DOHH2 (cell line): ENCODE measurements at regions not wholly inside any gene's neighbourhood (a gene's known extent, or its start where the extent isn't known, plus 50 kb on each side); places are given as distances from the start of the nearest gene placed in this dataset.

ENCODE experiments used
- H3F3A ChIP-seq: fragments of 200-600 bp; sonication (generic), shearing (Covaris generic); 2 replicates; pipeline ENCODE4 v1.6.0; 2016; ENCODE audit warnings: antibody characterized with exemption, mild to moderate bottlenecking; ENCODE audit not compliant: control insufficient read depth, insufficient read depth
- H3K27ac ChIP-seq: fragments of 200-600 bp; sonication (generic); 2 replicates; pipeline ENCODE4 v1.5.1; 2014; ENCODE audit warnings: low read depth, mild to moderate bottlenecking, low read length, moderate library complexity
- H3K27me3 ChIP-seq: fragments of 200-600 bp; sonication (generic); 2 replicates; pipeline ENCODE4 v1.6.1; 2014; ENCODE audit warnings: mild to moderate bottlenecking, low read length, mixed read lengths; ENCODE audit not compliant: control insufficient read depth
- H3K36me3 ChIP-seq: fragments of 200-600 bp; sonication (generic); 2 replicates; pipeline ENCODE4 v1.6.1; 2014; ENCODE audit warnings: mild to moderate bottlenecking, low read length, moderate library complexity, mixed read lengths; ENCODE audit not compliant: control insufficient read depth
- H3K4me1 ChIP-seq: fragments of 200-600 bp; sonication (generic); 2 replicates; pipeline ENCODE4 v1.6.1; 2014; ENCODE audit warnings: mild to moderate bottlenecking, low read length, mixed read lengths; ENCODE audit not compliant: control insufficient read depth
- H3K4me2 ChIP-seq: fragments of 200-600 bp; sonication (generic); 2 replicates; pipeline ENCODE4 v1.6.0; 2014; ENCODE audit warnings: mild to moderate bottlenecking, low read length, moderate library complexity
- H3K4me3 ChIP-seq: fragments of 200-600 bp; sonication (generic); 2 replicates; pipeline ENCODE4 v1.5.1; 2014; ENCODE audit warnings: mild to moderate bottlenecking, low read length, mixed read lengths
- H3K79me2 ChIP-seq: fragments of 200-600 bp; sonication (generic); 2 replicates; pipeline ENCODE4 v1.6.1; 2014; ENCODE audit warnings: mild to moderate bottlenecking, low read length, mixed read lengths; ENCODE audit not compliant: control insufficient read depth
- H3K9me2 ChIP-seq: fragments of 200-600 bp; sonication (generic); replicated peaks from 2 replicates; pipeline ENCODE4 v1.6.1; 2014; ENCODE audit warnings: mild to moderate bottlenecking, low read length, mixed read lengths; ENCODE audit not compliant: control insufficient read depth
- H3K9me3 ChIP-seq: fragments of 200-600 bp; sonication (generic); 2 replicates; pipeline ENCODE4 v1.6.1; 2014; ENCODE audit warnings: antibody characterized with exemption, low read length, mixed read lengths; ENCODE audit not compliant: control insufficient read depth, insufficient read depth
- H4K20me1 ChIP-seq: fragments of 200-600 bp; sonication (generic); 2 replicates; pipeline ENCODE4 v1.6.0; 2014; ENCODE audit warnings: low read depth, mild to moderate bottlenecking, antibody characterized with exemption, low read length, moderate library complexity; ENCODE audit not compliant: control insufficient read depth, insufficient read depth
- EZH2phosphoT487 ChIP-seq: fragments of 200-600 bp; sonication (generic); IDR thresholded peaks from 2 replicates; pipeline ENCODE4 v1.6.1; 2017; ENCODE audit warnings: borderline replicate concordance, mild to moderate bottlenecking, antibody characterized with exemption, low read length, moderate library complexity, mixed read lengths
- TF ChIP-seq, protein P1 (sequence below): fragments of 200-600 bp; sonication (generic); IDR thresholded peaks from one replicate; pipeline ENCODE4 v1.5.1; 2014; ENCODE audit warnings: antibody characterized with exemption, mild to moderate bottlenecking, low read depth, low read length; ENCODE audit not compliant: poor library complexity, severe bottlenecking

DNA sequence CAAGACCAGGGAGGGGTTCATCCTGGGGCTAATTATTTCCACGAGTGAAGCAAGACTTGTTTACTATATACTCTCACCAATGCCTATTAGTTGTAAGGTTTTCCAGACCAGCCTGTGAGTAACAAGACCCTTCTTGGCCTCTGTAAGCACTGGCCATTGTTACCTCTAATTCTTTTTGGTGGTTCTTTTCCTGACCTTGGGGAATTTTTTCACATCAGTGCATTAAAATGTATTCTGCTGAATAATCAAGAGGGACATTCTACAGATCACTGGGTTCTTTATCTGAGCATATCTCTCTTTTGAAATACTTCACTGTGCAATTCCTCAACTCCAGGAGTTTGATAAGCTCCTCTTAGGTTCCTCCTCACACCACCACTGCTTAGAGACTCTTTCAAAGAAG is 909.9 kb upstream of the ACVR2A start:
- Histone ChIP-seq H3K27me3 (no peaks in the 10 kb centered on the region), H3K4me3 (no peak overlapping the region), H3K9me2 (no peaks in the 10 kb centered on the region), H3K4me1 (no peaks in the 10 kb centered on the region), H3K79me2 (no peaks in the 10 kb centered on the region), H3K4me2 (no peak overlapping the region), H3K9me3 (no peaks in the 10 kb centered on the region), H3F3A (no peaks in the 10 kb centered on the region), H4K20me1 (no peaks in the 10 kb centered on the region), H3K36me3 (no peaks in the 10 kb centered on the region), H3K27ac (no peak overlapping the region)
- TF ChIP-seq, protein P1, sequence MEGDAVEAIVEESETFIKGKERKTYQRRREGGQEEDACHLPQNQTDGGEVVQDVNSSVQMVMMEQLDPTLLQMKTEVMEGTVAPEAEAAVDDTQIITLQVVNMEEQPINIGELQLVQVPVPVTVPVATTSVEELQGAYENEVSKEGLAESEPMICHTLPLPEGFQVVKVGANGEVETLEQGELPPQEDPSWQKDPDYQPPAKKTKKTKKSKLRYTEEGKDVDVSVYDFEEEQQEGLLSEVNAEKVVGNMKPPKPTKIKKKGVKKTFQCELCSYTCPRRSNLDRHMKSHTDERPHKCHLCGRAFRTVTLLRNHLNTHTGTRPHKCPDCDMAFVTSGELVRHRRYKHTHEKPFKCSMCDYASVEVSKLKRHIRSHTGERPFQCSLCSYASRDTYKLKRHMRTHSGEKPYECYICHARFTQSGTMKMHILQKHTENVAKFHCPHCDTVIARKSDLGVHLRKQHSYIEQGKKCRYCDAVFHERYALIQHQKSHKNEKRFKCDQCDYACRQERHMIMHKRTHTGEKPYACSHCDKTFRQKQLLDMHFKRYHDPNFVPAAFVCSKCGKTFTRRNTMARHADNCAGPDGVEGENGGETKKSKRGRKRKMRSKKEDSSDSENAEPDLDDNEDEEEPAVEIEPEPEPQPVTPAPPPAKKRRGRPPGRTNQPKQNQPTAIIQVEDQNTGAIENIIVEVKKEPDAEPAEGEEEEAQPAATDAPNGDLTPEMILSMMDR, result no peak
- no peak for TF ChIP-seq EZH2phosphoT487

GRCh38 chr2:146931109-146931508 is 913.7 kb upstream of the ACVR2A start:
- Histone ChIP-seq H3K4me1 (no peaks in the 10 kb centered on the region), H3K27ac (no peak overlapping the region), H3K9me2 (no peaks in the 10 kb centered on the region), H3K27me3 (peaks cover 5% of the 10 kb centered on the region), H4K20me1 (no peaks in the 10 kb centered on the region), H3K36me3 (no peaks in the 10 kb centered on the region), H3K4me2 (no peak overlapping the region), H3K79me2 (no peaks in the 10 kb centered on the region), H3F3A (no peaks in the 10 kb centered on the region), H3K9me3 (no peaks in the 10 kb centered on the region), H3K4me3 (no peak overlapping the region)
- TF ChIP-seq EZH2phosphoT487, result no peak
- TF ChIP-seq, protein P1, result no peak

- no peaks in the 10 kb centered on the region for H3K9me2 ChIP-seq
- H3K79me2 ChIP-seq, result no peaks in the 10 kb centered on the region
- H3F3A ChIP-seq, result no peaks in the 10 kb centered on the region
- no peaks in the 10 kb centered on the region for H3K4me1 ChIP-seq
- H3K27ac ChIP-seq, result no peak overlapping the region
- TF ChIP-seq, protein P1, result peak; percentile 26
- no peak for TF ChIP-seq EZH2phosphoT487
- peaks cover 7% of the 10 kb centered on the region for H3K27me3 ChIP-seq
- no peak overlapping the region for H3K4me3 ChIP-seq
- H3K9me3 ChIP-seq, result no peaks in the 10 kb centered on the region
- no peaks in the 10 kb centered on the region for H4K20me1 ChIP-seq
- H3K4me2 ChIP-seq, result no peak overlapping the region
- no peaks in the 10 kb centered on the region for H3K36me3 ChIP-seq
These were observed 917.6 kb upstream of the ACVR2A start for GRCh38 chr2:146927080-146927711.
